ENCODE measurements at regions not wholly inside any gene's neighbourhood (a gene's known extent, or its start where the extent isn't known, plus 50 kb on each side); places are given as distances from the start of the nearest gene placed in this dataset.

DNA sequence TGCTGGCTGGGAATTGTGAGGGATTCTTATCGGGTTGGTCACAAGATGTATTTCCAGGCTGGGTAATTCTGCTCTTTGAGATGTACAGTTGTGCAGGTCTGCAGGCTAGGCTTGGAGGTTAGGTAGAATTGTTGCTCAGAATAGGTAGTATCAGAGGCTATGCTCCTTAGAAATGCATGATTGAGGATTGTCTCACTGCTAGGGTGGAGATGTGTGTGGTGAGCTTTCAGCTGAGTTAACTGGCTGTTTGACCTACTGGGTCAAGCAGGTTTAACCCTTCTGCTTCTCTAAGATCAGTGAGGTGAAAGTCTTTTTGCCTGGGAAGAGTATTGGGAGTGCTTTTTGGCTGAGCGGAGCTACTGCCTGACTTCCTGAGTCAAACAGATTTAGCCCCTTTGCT lies 701.1 kb downstream of the UTRN start:
- Mint-ChIP-seq H3K4me1 (ENCODE audit: unreplicated experiment) (no peaks in the 10 kb centered on the region), H3K27ac (ENCODE audit: unreplicated experiment) (no peak overlapping the region), H3K27me3 (ENCODE audit: unreplicated experiment) (peaks cover 2% of the 10 kb centered on the region), H3K4me3 (ENCODE audit: unreplicated experiment) (no peak overlapping the region), H3K36me3 (ENCODE audit: unreplicated experiment) (no peaks in the 10 kb centered on the region), H3K9me3 (ENCODE audit: unreplicated experiment) (peaks cover 13% of the 10 kb centered on the region)
- TF ChIP-seq, protein P1, sequence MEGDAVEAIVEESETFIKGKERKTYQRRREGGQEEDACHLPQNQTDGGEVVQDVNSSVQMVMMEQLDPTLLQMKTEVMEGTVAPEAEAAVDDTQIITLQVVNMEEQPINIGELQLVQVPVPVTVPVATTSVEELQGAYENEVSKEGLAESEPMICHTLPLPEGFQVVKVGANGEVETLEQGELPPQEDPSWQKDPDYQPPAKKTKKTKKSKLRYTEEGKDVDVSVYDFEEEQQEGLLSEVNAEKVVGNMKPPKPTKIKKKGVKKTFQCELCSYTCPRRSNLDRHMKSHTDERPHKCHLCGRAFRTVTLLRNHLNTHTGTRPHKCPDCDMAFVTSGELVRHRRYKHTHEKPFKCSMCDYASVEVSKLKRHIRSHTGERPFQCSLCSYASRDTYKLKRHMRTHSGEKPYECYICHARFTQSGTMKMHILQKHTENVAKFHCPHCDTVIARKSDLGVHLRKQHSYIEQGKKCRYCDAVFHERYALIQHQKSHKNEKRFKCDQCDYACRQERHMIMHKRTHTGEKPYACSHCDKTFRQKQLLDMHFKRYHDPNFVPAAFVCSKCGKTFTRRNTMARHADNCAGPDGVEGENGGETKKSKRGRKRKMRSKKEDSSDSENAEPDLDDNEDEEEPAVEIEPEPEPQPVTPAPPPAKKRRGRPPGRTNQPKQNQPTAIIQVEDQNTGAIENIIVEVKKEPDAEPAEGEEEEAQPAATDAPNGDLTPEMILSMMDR (IDR thresholded peaks at IDR 0.05): no peak
- no peak for DNase-seq (ENCODE audit: extremely low spot score, unreplicated experiment)

DNA sequence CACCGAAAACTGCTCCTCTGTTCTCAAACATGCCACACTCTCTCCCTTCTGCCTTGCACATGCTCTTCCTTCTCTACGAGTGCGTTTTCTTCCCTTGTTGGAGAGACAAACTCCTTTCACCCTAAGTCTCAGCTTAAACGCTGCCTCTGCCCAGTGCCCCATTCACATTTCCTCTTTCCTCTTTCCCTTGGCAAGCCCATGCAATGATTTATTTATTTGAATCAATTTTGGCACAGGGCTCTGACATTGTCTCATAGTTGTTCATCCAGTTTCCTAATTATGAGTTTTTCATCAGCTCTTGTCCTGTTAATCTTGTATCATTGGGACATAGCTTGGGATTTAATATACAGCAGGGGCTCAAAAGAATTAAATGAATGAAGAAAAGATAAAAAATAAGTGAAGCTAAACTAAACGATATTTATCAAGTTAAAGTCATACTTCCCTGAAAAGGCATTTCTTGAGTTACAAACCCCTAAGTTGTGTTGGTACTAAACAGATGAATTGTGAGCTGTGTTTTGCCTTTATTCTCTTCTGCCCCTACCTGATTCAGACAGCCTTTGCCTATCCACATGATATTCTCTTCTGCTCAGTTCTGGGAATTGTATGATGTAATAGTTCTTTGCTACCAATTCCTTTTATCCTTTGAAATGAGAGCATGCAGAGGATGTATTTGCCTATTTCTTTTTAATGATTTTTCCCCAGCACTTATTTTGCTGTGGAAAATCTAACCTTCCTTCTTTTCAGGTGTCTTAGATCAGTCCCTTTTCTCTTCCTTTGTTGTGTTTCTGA lies 704.4 kb downstream of the UTRN start:
- Mint-ChIP-seq H3K4me3 (ENCODE audit: unreplicated experiment) (no peak overlapping the region), H3K27me3 (ENCODE audit: unreplicated experiment) (peaks cover 2% of the 10 kb centered on the region), H3K27ac (ENCODE audit: unreplicated experiment) (no peak overlapping the region), H3K9me3 (ENCODE audit: unreplicated experiment) (peaks cover 7% of the 10 kb centered on the region), H3K4me1 (ENCODE audit: unreplicated experiment) (peaks cover 10% of the 10 kb centered on the region), H3K36me3 (ENCODE audit: unreplicated experiment) (no peaks in the 10 kb centered on the region)
- no peak for DNase-seq (ENCODE audit: extremely low spot score, unreplicated experiment)
- TF ChIP-seq, protein P1 (IDR thresholded peaks at IDR 0.05): no peak

DNA sequence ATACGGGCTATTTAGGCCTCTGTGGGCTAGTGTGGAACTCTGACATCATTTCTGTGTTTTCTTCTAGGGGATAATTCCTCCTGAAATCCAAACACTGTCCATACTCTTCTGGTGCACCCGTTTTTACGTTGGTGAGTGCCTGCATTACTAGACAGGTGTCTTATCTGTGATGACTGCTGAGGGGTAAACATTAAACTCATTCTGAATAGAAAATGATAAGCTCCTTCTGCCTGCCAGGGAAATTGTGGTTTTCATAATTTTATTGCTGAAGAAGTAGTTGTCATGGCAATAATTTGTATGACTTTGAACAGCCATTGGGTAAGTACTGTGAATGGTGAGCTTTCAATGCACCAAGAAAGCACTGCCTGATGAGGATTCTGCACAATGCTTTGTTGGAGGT lies 705.6 kb downstream of the UTRN start:
- peaks cover 2% of the 10 kb centered on the region for H3K27me3 Mint-ChIP-seq (ENCODE audit: unreplicated experiment)
- no peak for DNase-seq (ENCODE audit: extremely low spot score, unreplicated experiment)
- peaks cover 10% of the 10 kb centered on the region for H3K4me1 Mint-ChIP-seq (ENCODE audit: unreplicated experiment)
- H3K9me3 Mint-ChIP-seq (ENCODE audit: unreplicated experiment): peaks cover 1% of the 10 kb centered on the region
- H3K27ac Mint-ChIP-seq (ENCODE audit: unreplicated experiment): no peak overlapping the region
- H3K4me3 Mint-ChIP-seq (ENCODE audit: unreplicated experiment): no peak overlapping the region
- no peaks in the 10 kb centered on the region for H3K36me3 Mint-ChIP-seq (ENCODE audit: unreplicated experiment)
- TF ChIP-seq, protein P1 (IDR thresholded peaks at IDR 0.05): no peak

DNA sequence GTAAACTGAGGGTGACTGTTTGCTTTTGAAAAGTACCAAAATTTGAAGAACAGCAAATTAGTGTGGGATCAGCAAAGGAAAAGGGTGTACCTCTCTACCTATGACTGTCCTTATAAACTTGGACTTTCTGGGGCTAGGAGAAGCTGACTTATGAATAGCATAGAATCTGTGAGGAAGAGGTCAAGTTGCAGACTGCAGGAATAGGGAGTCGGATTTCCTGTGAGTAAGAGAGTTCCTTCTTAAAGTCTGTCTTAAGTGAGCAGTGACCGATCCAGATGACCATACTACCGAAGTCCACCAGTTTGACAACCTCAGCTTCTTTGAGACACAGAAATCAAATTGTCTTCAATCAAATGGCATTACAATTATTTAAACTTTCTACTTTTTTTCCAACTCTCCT lies 708.7 kb downstream of the UTRN start:
- Mint-ChIP-seq H3K27ac (ENCODE audit: unreplicated experiment) (no peak overlapping the region), H3K9me3 (ENCODE audit: unreplicated experiment) (no peaks in the 10 kb centered on the region), H3K27me3 (ENCODE audit: unreplicated experiment) (peaks cover 2% of the 10 kb centered on the region), H3K4me1 (ENCODE audit: unreplicated experiment) (peaks cover 10% of the 10 kb centered on the region), H3K36me3 (ENCODE audit: unreplicated experiment) (no peaks in the 10 kb centered on the region), H3K4me3 (ENCODE audit: unreplicated experiment) (no peak overlapping the region)
- DNase-seq (ENCODE audit: extremely low spot score, unreplicated experiment): no peak
- TF ChIP-seq, protein P1 (IDR thresholded peaks at IDR 0.05): no peak

DNA sequence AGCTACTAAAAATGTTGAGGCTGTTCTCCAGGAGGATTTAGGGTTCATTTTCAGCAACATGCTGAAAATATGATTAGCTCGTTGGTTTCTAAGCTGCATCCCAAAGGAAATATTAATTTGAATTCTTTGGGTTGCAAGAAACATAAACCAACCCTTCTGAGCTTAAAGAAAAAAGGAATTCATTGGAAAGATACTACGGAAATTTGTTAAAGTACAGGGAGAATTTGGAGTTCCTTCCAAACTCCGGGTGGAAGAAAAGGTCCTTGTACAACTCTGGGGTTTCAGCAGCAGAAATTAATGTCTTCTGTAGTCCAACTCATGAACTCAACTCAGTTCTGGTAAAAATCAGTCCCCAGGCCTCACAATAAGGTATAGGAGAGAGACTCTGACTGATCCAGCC lies 712.9 kb downstream of the UTRN start:
- DNase-seq (ENCODE audit: extremely low spot score, unreplicated experiment): no peak
- H3K4me3 Mint-ChIP-seq (ENCODE audit: unreplicated experiment): no peak overlapping the region
- no peaks in the 10 kb centered on the region for H3K36me3 Mint-ChIP-seq (ENCODE audit: unreplicated experiment)
- H3K27me3 Mint-ChIP-seq (ENCODE audit: unreplicated experiment): no peaks in the 10 kb centered on the region
- no peaks in the 10 kb centered on the region for H3K9me3 Mint-ChIP-seq (ENCODE audit: unreplicated experiment)
- TF ChIP-seq, protein P1 (IDR thresholded peaks at IDR 0.05): no peak
- H3K27ac Mint-ChIP-seq (ENCODE audit: unreplicated experiment): no peak overlapping the region
- peaks cover 10% of the 10 kb centered on the region for H3K4me1 Mint-ChIP-seq (ENCODE audit: unreplicated experiment)

All from osteocyte (in vitro differentiated cells).